Stimulated activated CD8-positive, alpha-beta memory T cell treated with anti-CD3 and anti-CD28 coated beads, Interleukin-15, amount 100 ng/mL, for 1 hour (primary cell): ENCODE measurements at regions not wholly inside any gene's neighbourhood (a gene's known extent, or its start where the extent isn't known, plus 50 kb on each side); places are given as distances from the start of the nearest gene placed in this dataset.

Source experiments
- DNase-seq: peaks from one replicate; pipeline ENCODE4 v3.0.0-alpha.2; 2020; ENCODE audit warnings: low read depth

GRCh38 chr3:189049458-189050236 lies 122.1 kb upstream of the TPRG1 start:
- no peak for DNase-seq

- no peak for DNase-seq
Observed at GRCh38 chr3:189053322-189053721, 118.4 kb upstream of the TPRG1 start.

GRCh38 chr3:189056646-189057335 lies 115.0 kb upstream of the TPRG1 start:
- no peak for DNase-seq

GRCh38 chr3:189057369-189057768 lies 114.4 kb upstream of the TPRG1 start:
- no peak for DNase-seq

GRCh38 chr3:189058071-189058470 lies 113.7 kb upstream of the TPRG1 start:
- no peak for DNase-seq

- no peak for DNase-seq
Observed at GRCh38 chr3:189070965-189071364, 100.8 kb upstream of the TPRG1 start.

GRCh38 chr3:189071446-189071845 lies 100.3 kb upstream of the TPRG1 start:
- DNase-seq, result no peak

GRCh38 chr3:189076449-189076848 lies 95.3 kb upstream of the TPRG1 start:
- no peak for DNase-seq

GRCh38 chr3:189080745-189081144 lies 91.0 kb upstream of the TPRG1 start:
- DNase-seq, result no peak

- no peak for DNase-seq
Observed at GRCh38 chr3:189082666-189083427, 88.9 kb upstream of the TPRG1 start.

- DNase-seq, result no peak
Observed at GRCh38 chr3:189084620-189085019, 87.2 kb upstream of the TPRG1 start.

GRCh38 chr3:189092547-189092946 lies 79.2 kb upstream of the TPRG1 start:
- no peak for DNase-seq

GRCh38 chr3:189094539-189094938 lies 77.2 kb upstream of the TPRG1 start:
- no peak for DNase-seq

GRCh38 chr3:189096092-189096491 lies 75.7 kb upstream of the TPRG1 start:
- DNase-seq, result no peak

- DNase-seq, result no peak
Observed at GRCh38 chr3:189099031-189099471, 72.7 kb upstream of the TPRG1 start.

- no peak for DNase-seq
Observed at GRCh38 chr3:189099505-189100290, 72.1 kb upstream of the TPRG1 start.

GRCh38 chr3:189100866-189101265 lies 70.9 kb upstream of the TPRG1 start:
- no peak for DNase-seq

- DNase-seq, result no peak
Observed at GRCh38 chr3:189101594-189101993, 70.2 kb upstream of the TPRG1 start.

- DNase-seq, result no peak
Observed at GRCh38 chr3:189103208-189103607, 68.6 kb upstream of the TPRG1 start.

GRCh38 chr3:189108067-189108466 lies 63.7 kb upstream of the TPRG1 start:
- DNase-seq, result no peak

- DNase-seq, result no peak
Observed at GRCh38 chr3:189108735-189109134, 63.0 kb upstream of the TPRG1 start.

GRCh38 chr3:189109145-189109544 lies 62.6 kb upstream of the TPRG1 start:
- DNase-seq, result no peak
